Neural cell (in vitro differentiated cells): ENCODE measurements at regions not wholly inside any gene's neighbourhood (a gene's known extent, or its start where the extent isn't known, plus 50 kb on each side); places are given as distances from the start of the nearest gene placed in this dataset.

Source experiments
- H2AFZ ChIP-seq: fragments of 200-600, 300-800 bp; sonication (generic), shearing (Covaris generic); 2 replicates; pipeline ENCODE4 v1.6.0; 2014; ENCODE audit warnings: low read depth, mild to moderate bottlenecking, antibody characterized with exemption, low read length, moderate library complexity
- H3F3A ChIP-seq: fragments of 200-600 bp; shearing (Covaris generic); 2 replicates; pipeline ENCODE4 v1.6.1; 2016; ENCODE audit warnings: mild to moderate bottlenecking, moderate library complexity, mixed read lengths, antibody characterized with exemption, low read length; ENCODE audit not compliant: insufficient read depth, poor library complexity, severe bottlenecking
- H3K27ac ChIP-seq: fragments of 200-600, 300-800 bp; sonication (generic), shearing (Covaris generic); 2 replicates; pipeline ENCODE4 v1.5.1; 2014; ENCODE audit warnings: mild to moderate bottlenecking, low read length, moderate library complexity
- H3K27me3 ChIP-seq: fragments of 300-800, 200-600 bp; sonication (generic), shearing (Covaris generic); 2 replicates; pipeline ENCODE4 v1.6.0; 2014; ENCODE audit warnings: mild to moderate bottlenecking, low read depth, low read length, moderate library complexity; ENCODE audit not compliant: insufficient read depth
- H3K36me3 ChIP-seq: fragments of 300-800, 200-600 bp; sonication (generic), shearing (Covaris generic); 2 replicates; pipeline ENCODE4 v1.5.1; 2014; ENCODE audit warnings: mild to moderate bottlenecking, antibody characterized with exemption, low read length, moderate library complexity; ENCODE audit not compliant: insufficient read depth
- H3K4me2 ChIP-seq: fragments of 300-800, 200-600 bp; sonication (generic), shearing (Covaris generic); 2 replicates; pipeline ENCODE4 v1.6.0; 2014; ENCODE audit warnings: mild to moderate bottlenecking, low read length
- H3K4me3 ChIP-seq: fragments of 300-800, 200-600 bp; sonication (generic), shearing (Covaris generic); 2 replicates; pipeline ENCODE4 v1.5.1; 2014; ENCODE audit warnings: mild to moderate bottlenecking, low read length, moderate library complexity
- H3K79me2 ChIP-seq: fragments of 200-600 bp; shearing (Covaris generic); replicated peaks from 2 replicates; pipeline ENCODE4 v1.6.0; 2014; ENCODE audit warnings: mild to moderate bottlenecking, low read length, moderate library complexity; ENCODE audit not compliant: insufficient read depth
- H3K9ac ChIP-seq: fragments of 300-800, 200-600 bp; sonication (generic), shearing (Covaris generic); 2 replicates; pipeline ENCODE4 v1.6.1; 2016; ENCODE audit warnings: mild to moderate bottlenecking, low read length, mixed read lengths
- H3K9me2 ChIP-seq: fragments of 200-600 bp; shearing (Covaris generic); 2 replicates; pipeline ENCODE4 v1.6.1; 2016; ENCODE audit warnings: mild to moderate bottlenecking, low read length, mixed read lengths; ENCODE audit not compliant: insufficient read depth
- H3K9me3 ChIP-seq: fragments of 200-600, 300-800 bp; sonication (generic), shearing (Covaris generic); 2 replicates; pipeline ENCODE4 v1.6.1; 2016; ENCODE audit warnings: mild to moderate bottlenecking, mixed run types, low read length, moderate library complexity, mixed read lengths
- H4K20me1 ChIP-seq: fragments of 200-600 bp; shearing (Covaris generic); 2 replicates; pipeline ENCODE4 v1.6.1; 2016; ENCODE audit warnings: mild to moderate bottlenecking, mixed run types; ENCODE audit not compliant: insufficient read depth
- EP300 ChIP-seq: fragments of 450-650 bp; conservative IDR thresholded peaks from 2 replicates; pipeline ENCODE4 v1.6.1; 2014; ENCODE audit warnings: antibody characterized with exemption, mild to moderate bottlenecking, moderate library complexity; ENCODE audit not compliant: poor library complexity, severe bottlenecking
- EZH2 ChIP-seq: fragments of 200-600, 300-800 bp; shearing (Covaris generic), sonication (generic); IDR thresholded peaks from 2 replicates; pipeline ENCODE4 v1.6.1; 2014; ENCODE audit warnings: antibody characterized with exemption, low read length, borderline replicate concordance, mild to moderate bottlenecking; ENCODE audit not compliant: insufficient read depth, poor library complexity, severe bottlenecking
- MXI1 ChIP-seq: fragments of 450-650 bp; conservative IDR thresholded peaks from 2 replicates; pipeline ENCODE4 v1.6.1; 2014; ENCODE audit warnings: antibody characterized with exemption, mild to moderate bottlenecking; ENCODE audit not compliant: poor library complexity, severe bottlenecking
- POLR2AphosphoS5 ChIP-seq: IDR thresholded peaks from 2 replicates; pipeline ENCODE4 v1.6.1; 2012
- RAD21 ChIP-seq: fragments of 450-650 bp; conservative IDR thresholded peaks from 2 replicates; pipeline ENCODE4 v1.6.1; 2014; ENCODE audit warnings: antibody characterized with exemption, mild to moderate bottlenecking, moderate library complexity
- SMC3 ChIP-seq: fragments of 450-650 bp; conservative IDR thresholded peaks from 2 replicates; pipeline ENCODE4 v1.6.1; 2014; ENCODE audit warnings: antibody characterized with exemption, mild to moderate bottlenecking, moderate library complexity; ENCODE audit not compliant: poor library complexity
- TAF1 ChIP-seq: IDR thresholded peaks from 2 replicates; pipeline ENCODE4 v1.6.1; 2012; ENCODE audit warnings: low read depth
- TF ChIP-seq, protein P1 (sequence below): fragments of 450-650 bp; IDR thresholded peaks from 2 replicates; pipeline ENCODE4 v1.5.1; 2014; ENCODE audit warnings: antibody characterized with exemption, mild to moderate bottlenecking, moderate library complexity; ENCODE audit not compliant: poor library complexity, severe bottlenecking
- TF ChIP-seq, protein P2 (sequence below): IDR thresholded peaks from 2 replicates; pipeline ENCODE4 v1.6.1; 2012; ENCODE audit warnings: borderline replicate concordance

GRCh38 chr5:12250454-12250853 is 346.2 kb upstream of the CTNND2 start:
- Histone ChIP-seq H3K9ac (no peak overlapping the region), H3K9me3 (no peaks in the 10 kb centered on the region), H3K4me2 (no peak overlapping the region), H3K4me3 (no peak overlapping the region), H3K36me3 (no peaks in the 10 kb centered on the region), H3K79me2 (no peaks in the 10 kb centered on the region), H3K27ac (no peak overlapping the region), H4K20me1 (no peaks in the 10 kb centered on the region), H3F3A (no peaks in the 10 kb centered on the region), H2AFZ (no peak overlapping the region), H3K27me3 (no peaks in the 10 kb centered on the region), H3K9me2 (no peaks in the 10 kb centered on the region)
- TF ChIP-seq SMC3 (no peak), POLR2AphosphoS5 (no peak), EP300 (no peak), EZH2 (no peak), RAD21 (no peak), MXI1 (no peak), TAF1 (no peak)
- TF ChIP-seq, protein P1, sequence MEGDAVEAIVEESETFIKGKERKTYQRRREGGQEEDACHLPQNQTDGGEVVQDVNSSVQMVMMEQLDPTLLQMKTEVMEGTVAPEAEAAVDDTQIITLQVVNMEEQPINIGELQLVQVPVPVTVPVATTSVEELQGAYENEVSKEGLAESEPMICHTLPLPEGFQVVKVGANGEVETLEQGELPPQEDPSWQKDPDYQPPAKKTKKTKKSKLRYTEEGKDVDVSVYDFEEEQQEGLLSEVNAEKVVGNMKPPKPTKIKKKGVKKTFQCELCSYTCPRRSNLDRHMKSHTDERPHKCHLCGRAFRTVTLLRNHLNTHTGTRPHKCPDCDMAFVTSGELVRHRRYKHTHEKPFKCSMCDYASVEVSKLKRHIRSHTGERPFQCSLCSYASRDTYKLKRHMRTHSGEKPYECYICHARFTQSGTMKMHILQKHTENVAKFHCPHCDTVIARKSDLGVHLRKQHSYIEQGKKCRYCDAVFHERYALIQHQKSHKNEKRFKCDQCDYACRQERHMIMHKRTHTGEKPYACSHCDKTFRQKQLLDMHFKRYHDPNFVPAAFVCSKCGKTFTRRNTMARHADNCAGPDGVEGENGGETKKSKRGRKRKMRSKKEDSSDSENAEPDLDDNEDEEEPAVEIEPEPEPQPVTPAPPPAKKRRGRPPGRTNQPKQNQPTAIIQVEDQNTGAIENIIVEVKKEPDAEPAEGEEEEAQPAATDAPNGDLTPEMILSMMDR: no peak
- TF ChIP-seq, protein P2, sequence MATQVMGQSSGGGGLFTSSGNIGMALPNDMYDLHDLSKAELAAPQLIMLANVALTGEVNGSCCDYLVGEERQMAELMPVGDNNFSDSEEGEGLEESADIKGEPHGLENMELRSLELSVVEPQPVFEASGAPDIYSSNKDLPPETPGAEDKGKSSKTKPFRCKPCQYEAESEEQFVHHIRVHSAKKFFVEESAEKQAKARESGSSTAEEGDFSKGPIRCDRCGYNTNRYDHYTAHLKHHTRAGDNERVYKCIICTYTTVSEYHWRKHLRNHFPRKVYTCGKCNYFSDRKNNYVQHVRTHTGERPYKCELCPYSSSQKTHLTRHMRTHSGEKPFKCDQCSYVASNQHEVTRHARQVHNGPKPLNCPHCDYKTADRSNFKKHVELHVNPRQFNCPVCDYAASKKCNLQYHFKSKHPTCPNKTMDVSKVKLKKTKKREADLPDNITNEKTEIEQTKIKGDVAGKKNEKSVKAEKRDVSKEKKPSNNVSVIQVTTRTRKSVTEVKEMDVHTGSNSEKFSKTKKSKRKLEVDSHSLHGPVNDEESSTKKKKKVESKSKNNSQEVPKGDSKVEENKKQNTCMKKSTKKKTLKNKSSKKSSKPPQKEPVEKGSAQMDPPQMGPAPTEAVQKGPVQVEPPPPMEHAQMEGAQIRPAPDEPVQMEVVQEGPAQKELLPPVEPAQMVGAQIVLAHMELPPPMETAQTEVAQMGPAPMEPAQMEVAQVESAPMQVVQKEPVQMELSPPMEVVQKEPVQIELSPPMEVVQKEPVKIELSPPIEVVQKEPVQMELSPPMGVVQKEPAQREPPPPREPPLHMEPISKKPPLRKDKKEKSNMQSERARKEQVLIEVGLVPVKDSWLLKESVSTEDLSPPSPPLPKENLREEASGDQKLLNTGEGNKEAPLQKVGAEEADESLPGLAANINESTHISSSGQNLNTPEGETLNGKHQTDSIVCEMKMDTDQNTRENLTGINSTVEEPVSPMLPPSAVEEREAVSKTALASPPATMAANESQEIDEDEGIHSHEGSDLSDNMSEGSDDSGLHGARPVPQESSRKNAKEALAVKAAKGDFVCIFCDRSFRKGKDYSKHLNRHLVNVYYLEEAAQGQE: no peak

- Histone ChIP-seq H2AFZ (no peak overlapping the region), H3K4me2 (no peak overlapping the region), H3F3A (no peaks in the 10 kb centered on the region), H3K27me3 (no peaks in the 10 kb centered on the region), H3K79me2 (no peaks in the 10 kb centered on the region), H3K9me2 (no peaks in the 10 kb centered on the region), H3K9ac (no peak overlapping the region), H3K4me3 (no peak overlapping the region), H3K36me3 (no peaks in the 10 kb centered on the region), H3K27ac (no peak overlapping the region), H3K9me3 (no peaks in the 10 kb centered on the region), H4K20me1 (no peaks in the 10 kb centered on the region)
- TF ChIP-seq, protein P1: no peak
- no peak for TF ChIP-seq POLR2AphosphoS5
- TF ChIP-seq SMC3: no peak
- no peak for TF ChIP-seq TAF1
- no peak for TF ChIP-seq MXI1
- no peak for TF ChIP-seq RAD21
- TF ChIP-seq, protein P2: no peak
- no peak for TF ChIP-seq EP300
Measured at GRCh38 chr5:12248831-12249230, 344.6 kb upstream of the CTNND2 start.
